GM18511 (cell line): ENCODE measurements at regions not wholly inside any gene's neighbourhood (a gene's known extent, or its start where the extent isn't known, plus 50 kb on each side); places are given as distances from the start of the nearest gene placed in this dataset.
"Not testable (repeated sequence)": the region's sequence is repeated elsewhere in the genome, so short reads cannot be mapped to it uniquely, and the experiment has no call there.

Experiments used
- ATAC-seq: cut with Tn5 transposase; IDR thresholded peaks from one replicate; pipeline ENCODE4 v1.9.1; 2021; ENCODE audit warnings: mild to moderate bottlenecking, moderate library complexity; ENCODE audit not compliant: unreplicated experiment

DNA sequence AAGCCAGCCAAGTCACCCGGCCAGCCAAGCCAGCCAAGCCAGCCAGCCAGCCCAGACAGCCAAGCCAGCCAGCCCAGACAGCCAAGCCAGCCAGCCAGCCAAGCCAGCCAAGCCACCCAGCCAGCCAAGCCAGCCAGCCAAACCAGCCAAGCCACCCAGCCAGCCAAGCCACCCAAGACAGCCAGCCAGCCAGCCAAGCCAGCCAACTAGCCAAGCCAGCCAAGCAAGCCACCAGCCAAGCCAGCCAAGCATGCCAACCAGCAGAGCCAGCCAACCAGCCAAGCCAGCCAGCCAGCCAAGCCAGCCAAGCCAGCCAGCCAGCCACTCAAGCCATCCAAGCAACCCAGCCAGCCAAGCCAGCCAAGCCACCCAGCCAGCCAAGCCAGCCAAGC lies 323.1 kb upstream of the PLGLB2 start:
- not testable (repeated sequence) for ATAC-seq

GRCh38 chr2:87425191-87425590 lies 322.7 kb upstream of the PLGLB2 start:
- ATAC-seq = not testable (repeated sequence)

DNA sequence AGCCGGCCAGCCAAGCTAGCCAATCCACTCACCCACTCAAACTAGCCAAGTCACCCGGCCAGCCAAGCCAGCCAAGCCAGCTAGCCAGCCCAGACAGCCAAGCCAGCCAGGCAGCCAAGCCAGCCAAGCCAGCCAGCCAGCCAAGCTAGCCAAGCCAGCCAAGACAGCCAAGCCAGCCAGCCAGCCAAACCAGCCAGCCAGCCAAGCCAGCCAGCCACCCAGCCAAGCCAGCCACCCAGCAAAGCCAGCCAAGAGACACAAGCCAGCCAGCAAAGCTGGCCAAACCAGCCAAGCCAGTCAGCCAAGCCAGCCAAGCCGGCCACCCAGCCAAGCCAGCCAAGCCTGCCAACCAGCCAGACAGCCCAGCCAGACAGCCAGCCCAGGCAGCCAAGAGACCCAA lies 322.2 kb upstream of the PLGLB2 start:
- not testable (repeated sequence) for ATAC-seq

DNA sequence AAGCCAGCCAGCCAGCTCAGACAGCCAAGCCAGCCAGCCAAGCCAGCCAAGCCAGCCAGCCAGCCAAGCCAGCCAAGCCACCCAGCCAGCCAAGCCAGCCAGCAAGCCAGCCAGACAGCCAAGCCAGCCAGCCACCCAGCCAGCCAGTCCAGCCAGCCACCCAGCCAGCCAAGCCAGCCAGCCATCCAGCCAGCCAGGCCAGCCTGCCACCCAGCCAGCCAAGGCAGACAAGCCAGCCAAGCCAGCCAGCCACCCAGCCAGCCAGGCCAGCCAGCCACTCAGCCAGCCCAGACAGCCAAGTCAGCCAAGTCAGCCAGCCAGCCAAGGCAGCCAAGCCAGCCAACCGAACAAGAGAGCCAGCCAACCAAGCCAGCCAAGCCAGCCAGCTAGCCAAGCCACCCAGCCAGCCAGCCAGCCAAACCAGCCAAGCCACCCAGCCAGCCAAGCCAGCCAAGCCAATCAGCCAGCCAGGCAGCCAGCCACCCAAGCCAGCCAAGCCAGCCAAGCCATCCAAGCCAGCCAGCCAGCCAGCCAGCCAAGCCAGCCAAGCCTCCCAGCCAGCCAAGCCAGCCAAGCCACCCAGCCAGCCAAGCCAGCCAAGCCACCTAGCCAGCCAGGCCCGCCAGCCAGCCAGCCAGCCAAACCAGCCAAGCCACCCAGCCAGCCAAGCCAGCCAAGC lies 319.3 kb upstream of the PLGLB2 start:
- not testable (repeated sequence) for ATAC-seq

DNA sequence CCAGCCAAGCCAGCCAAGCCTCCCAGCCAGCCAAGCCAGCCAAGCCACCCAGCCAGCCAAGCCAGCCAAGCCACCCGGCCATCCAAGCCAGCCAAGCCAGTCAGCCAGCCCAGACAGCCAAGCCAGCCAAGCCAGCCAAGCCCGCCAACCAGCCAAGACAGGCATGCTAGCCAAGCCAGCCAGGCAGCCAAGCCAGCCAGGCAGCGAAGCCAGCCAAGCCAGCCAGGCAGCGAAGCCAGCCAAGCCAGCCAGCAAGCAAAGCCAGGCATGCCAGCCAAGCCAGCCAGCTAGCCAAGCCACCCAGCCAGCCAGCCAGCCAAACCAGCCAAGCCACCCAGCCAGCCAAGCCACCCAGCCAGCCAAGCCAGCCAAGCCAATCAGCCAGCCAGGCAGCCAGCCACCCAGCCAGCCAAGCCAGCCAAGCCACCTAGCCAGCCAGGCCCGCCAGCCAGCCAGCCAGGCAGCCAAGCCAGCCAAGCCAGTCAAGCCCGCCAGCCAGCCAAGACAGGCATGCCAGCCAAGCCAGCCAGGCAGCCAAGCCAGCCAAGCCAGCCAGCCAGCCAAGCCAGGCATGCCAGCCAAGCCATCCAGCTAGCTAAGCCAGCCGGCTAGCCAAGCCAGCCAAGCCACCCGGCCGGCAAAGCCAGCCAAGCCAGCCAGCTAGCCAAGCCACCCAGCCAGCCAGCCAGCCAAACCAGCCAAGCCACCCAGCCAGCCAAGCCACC lies 318.5 kb upstream of the PLGLB2 start:
- ATAC-seq = not testable (repeated sequence)

DNA sequence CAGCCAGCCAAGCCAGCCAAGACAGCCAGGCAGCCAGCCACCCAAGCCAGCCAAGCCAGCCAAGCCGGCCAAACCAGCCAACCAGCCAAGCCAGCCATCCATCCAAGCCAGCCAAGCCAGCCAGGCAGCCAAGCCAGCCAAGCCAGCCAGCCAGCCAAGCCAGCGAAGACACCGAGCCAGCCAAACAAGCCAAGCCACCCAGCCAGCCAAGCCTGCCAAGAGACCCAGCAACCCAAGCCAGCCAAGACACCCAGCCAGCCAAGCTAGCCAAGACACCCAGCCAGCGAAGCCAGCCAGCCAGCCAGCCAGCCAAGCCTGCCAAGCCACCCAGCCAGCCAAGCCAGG lies 318.0 kb upstream of the PLGLB2 start:
- not testable (repeated sequence) for ATAC-seq

DNA sequence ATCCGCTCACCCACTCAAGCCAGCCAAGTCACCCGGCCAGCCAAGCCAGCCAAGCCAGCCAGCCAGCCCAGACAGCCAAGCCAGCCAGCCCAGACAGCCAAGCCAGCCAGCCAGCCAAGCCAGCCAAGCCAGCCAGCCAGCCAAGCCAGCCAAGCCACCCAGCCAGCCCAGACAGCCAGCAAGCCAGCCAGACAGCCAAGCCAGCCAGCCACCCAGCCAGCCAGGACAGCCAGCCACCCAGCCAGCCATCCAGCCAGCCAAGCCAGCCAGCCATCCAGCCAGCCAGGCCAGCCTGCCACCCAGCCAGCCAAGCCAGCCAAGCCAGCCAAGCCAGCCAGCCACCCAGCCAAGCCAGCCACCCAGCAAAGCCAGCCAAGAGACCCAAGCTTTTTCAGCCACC lies 316.8 kb upstream of the PLGLB2 start:
- not testable (repeated sequence) for ATAC-seq

- not testable (repeated sequence) for ATAC-seq
These were observed 315.0 kb upstream of the PLGLB2 start for GRCh38 chr2:87432711-87433453.

DNA sequence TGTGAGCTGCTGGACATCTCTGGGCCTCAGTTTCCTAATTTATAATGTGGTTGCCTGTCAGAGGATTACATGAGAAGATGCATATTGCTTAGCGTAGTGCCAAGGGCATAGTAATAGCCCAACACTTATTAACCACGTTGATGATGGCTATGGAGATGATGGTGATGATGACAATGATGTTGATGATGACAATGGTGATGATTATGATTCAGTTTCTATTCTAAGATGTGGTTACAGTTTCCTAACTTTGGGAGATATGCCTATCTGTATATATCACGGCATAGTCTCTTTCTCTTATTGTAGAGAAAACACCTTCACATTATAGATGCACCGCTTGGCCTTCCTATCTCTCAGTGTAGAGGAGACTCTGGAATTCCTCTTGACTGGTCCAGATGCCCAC lies 311.9 kb upstream of the PLGLB2 start:
- ATAC-seq = not testable (repeated sequence)

DNA sequence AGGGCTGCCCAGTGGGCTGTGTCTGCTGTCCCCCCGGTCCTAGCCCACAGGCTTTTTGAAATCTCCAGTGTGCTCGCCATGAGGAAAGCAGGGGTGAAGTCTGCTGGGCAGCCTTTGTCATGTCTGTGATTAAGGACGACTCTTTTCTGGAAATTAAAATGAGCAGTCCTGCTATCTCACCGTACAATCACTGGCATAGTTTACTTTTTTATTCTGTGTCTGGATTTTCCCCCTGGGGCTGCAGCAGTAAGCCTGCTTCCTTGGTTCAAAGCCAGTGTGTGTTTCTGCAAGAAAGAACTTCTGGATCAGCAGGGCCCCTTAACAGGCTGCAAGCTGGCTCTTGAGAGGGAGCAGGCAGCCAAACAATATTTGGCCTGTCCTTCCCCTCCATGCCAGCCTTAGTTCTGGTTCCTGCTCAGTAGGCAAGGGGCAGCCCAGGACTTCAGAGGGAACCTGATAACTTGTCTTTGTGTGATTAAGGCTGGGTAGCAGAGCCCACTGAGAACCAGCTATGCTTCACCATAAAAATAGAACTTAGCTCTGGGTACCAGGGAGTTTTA lies 310.1 kb upstream of the PLGLB2 start:
- not testable (repeated sequence) for ATAC-seq

DNA sequence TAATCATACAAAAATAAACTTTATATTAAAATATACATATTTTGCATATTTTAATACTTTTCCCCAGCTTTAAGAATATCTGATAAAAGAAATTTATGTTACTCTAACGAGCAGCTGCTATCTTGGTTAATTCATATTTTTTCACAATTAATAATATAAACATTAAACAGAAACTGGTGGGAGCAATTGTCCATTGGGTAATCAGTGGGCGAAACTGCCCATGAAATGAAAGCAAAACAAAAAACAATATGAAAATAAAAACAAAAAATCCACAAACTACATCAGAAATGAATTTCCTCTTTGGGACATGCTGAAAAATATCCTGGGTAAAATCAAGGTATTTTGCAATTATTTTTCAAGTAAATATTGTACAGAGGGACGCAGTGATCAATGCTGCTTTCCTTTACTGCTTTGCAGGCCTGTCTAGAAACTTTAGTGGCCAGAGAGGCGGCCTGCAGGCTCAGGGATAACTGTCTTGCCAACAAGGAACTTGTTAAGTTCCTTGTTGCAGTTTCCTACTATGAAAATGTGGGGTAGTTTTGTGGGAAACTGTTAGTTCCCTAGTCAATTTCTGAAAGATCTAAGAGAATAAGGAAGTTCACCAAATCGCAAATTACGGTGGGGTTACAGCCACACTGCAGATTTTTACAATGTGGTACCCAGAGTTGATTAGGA lies 309.0 kb upstream of the PLGLB2 start:
- not testable (repeated sequence) for ATAC-seq

DNA sequence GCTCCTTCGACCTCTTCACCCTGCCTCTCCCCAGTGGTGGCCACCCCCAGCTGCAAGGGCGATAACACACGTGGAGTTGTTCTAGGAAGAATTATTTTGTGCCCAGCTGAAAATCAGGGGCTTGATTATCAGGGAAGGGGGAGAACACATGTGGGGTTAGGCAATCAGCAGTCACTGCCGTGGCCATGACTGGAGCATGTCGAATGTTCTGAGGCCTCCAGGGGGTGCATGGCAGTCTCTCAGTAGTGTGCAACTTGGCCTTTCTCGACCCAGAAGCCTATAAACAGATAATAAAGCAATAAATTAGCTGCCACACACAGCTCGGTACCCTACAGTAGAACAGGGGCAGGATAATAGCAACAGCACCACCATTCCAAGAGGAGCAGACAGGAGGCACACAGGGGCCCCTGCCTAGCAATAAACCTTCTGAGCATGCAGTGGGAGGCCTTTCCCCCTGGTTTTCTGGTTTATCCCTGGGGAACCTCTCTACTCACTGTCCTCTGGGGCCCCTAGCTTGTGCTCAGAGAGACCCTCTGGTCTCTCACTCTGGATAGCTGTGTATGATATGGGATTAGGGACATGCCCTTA lies 308.2 kb upstream of the PLGLB2 start:
- ATAC-seq = not testable (repeated sequence)

- not testable (repeated sequence) for ATAC-seq
These were observed 307.2 kb upstream of the PLGLB2 start for GRCh38 chr2:87440650-87441049.

DNA sequence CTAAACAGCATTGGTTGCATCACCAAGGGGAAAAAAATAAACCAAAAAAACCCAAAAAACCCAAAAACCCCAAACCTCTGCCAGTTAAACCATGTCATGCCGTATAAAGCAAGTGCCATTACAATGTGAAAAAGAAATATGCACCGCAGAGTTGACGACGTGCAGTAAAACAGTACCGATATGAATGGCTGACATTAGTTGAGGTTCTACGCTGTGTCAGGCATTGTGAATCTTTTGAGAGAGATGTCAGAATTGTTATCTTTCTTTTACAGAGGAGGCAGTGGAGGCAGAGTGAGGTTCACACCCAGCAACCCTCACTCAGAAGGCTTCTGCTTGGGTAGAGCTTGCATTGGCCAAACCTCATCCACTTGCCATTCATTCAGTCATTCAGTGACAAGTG lies 306.5 kb upstream of the PLGLB2 start:
- ATAC-seq = not testable (repeated sequence)

DNA sequence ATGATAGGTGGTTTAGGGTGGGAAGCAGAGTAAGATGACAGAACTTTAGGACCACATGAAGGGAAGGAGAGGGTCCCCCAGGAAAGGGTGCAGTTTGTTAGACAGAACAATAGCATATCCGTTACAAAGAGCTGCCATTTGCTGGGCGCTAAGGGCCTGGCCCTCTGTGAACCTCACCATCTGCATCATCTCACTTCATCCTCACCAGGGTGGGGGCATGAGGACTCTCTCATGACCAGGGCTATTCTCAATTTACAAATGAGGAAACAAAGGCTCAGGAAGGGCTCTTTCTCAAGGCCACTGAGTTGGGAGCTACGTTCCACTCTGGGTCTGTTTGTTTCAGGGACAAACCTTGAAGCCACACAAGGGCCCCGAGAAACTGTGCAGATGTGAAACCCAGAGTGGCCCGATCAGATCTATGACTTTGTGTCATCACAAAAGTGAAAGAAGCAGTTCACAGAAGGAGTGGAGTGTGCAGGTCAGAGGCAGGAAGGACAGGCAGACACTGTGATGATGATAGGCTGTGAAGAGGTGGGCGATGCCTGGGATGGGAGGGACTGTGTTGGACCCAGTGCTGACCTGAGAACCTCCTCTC lies 304.8 kb upstream of the PLGLB2 start:
- peak; percentile 98 for ATAC-seq

DNA sequence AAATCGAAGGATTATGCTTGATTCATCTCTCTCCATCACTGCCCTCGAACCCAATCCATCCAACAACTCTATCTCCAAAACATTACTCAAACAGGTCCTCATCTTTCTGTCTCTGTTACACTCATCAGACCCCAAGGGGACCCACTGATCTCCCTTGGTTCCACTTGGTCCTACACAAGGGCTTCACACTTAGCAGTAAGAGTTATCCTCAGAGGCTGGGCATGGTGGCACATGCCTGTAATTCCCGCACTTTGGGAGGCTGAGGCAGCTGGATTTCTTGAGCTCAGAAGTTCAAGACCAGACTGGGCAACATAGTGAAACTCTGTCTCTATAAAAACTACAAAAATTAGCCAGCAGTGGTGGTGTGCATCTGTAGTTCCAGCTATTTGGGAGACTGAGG lies 302.9 kb upstream of the PLGLB2 start:
- ATAC-seq = not testable (repeated sequence)

- ATAC-seq = not testable (repeated sequence)
These were observed 302.1 kb upstream of the PLGLB2 start for GRCh38 chr2:87445613-87446312.

GRCh38 chr2:87446313-87446696 lies 301.6 kb upstream of the PLGLB2 start:
- not testable (repeated sequence) for ATAC-seq

GRCh38 chr2:87449462-87449980 lies 298.4 kb upstream of the PLGLB2 start:
- peak; percentile 67 for ATAC-seq
